Stimulated activated naive CD8-positive, alpha-beta T cell treated with anti-CD3 and anti-CD28 coated beads, Interleukin-15, amount 100 ng/mL, for 72 hours (primary cell): ENCODE measurements at regions not wholly inside any gene's neighbourhood (a gene's known extent, or its start where the extent isn't known, plus 50 kb on each side); places are given as distances from the start of the nearest gene placed in this dataset.
A peak's percentile ranks its signal among the peaks of the same experiment; 100 is the strongest.

ENCODE experiments used
- ATAC-seq: fragments of 150-1000 bp; cut with Tn5 transposase; 2 replicates; pipeline ENCODE4 v1.10.0; 2021; ENCODE audit warnings: mild to moderate bottlenecking, moderate library complexity
- DNase-seq, 2 donors: peaks; one replicate each; pipeline ENCODE4 v3.0.0; 2021 to 2022
- H3K27ac Mint-ChIP-seq, 2 donors: one replicate each; pipeline ENCODE4 v1.8.0; 2022; ENCODE audit warnings: mild to moderate bottlenecking in 2 of 2, mixed read lengths in 2 of 2, moderate library complexity in 2 of 2
- H3K27me3 Mint-ChIP-seq: one replicate; pipeline ENCODE4 v1.8.0; 2022; ENCODE audit warnings: mixed read lengths
- H3K4me1 Mint-ChIP-seq: one replicate; pipeline ENCODE4 v1.8.0; 2022; ENCODE audit warnings: mild to moderate bottlenecking, mixed read lengths
- H3K4me3 Mint-ChIP-seq, 2 donors: one replicate each; pipeline ENCODE4 v1.8.0; 2022; ENCODE audit warnings: mild to moderate bottlenecking in 2 of 2, mixed read lengths in 2 of 2, moderate library complexity in 1 of 2
- H3K9me3 Mint-ChIP-seq, 2 donors: one replicate each; pipeline ENCODE4 v1.8.0; 2022; ENCODE audit warnings: mixed read lengths in 2 of 2

GRCh38 chr15:31169558-31169957, 68.0 kb upstream of the TRPM1 start:
- Mint-ChIP-seq H3K27me3 (no peaks in the 10 kb centered on the region), H3K4me1 (peaks cover 9% of the 10 kb centered on the region), H3K27ac (no peak overlapping the region), H3K4me3 (no peak overlapping the region), H3K9me3 (no peaks in the 10 kb centered on the region)
- DNase-seq (no peak), ATAC-seq (no peak)

- H3K27ac Mint-ChIP-seq = no peak overlapping the region
- ATAC-seq = no peak
Measured at GRCh38 chr15:31171731-31172130, 70.2 kb upstream of the TRPM1 start.

GRCh38 chr15:31172606-31173005, 71.1 kb upstream of the TRPM1 start:
- DNase-seq = no peak
- H3K9me3 Mint-ChIP-seq = no peaks in the 10 kb centered on the region
- H3K4me3 Mint-ChIP-seq = no peak overlapping the region
- no peaks in the 10 kb centered on the region for H3K27me3 Mint-ChIP-seq
- no peak for ATAC-seq
- H3K27ac Mint-ChIP-seq = no peak overlapping the region
- peaks cover 5% of the 10 kb centered on the region for H3K4me1 Mint-ChIP-seq

More at GRCh38 chr15:31171731-31172130, 70.2 kb upstream of the TRPM1 start:
- Mint-ChIP-seq H3K4me3 (no peak overlapping the region), H3K9me3 (no peaks in the 10 kb centered on the region), H3K4me1 (peaks cover 9% of the 10 kb centered on the region), H3K27me3 (no peaks in the 10 kb centered on the region)
- no peak for DNase-seq

GRCh38 chr15:31173790-31174450, 72.4 kb upstream of the TRPM1 start:
- DNase-seq = no peak
- Mint-ChIP-seq H3K4me1 (peaks cover 9% of the 10 kb centered on the region), H3K9me3 (no peaks in the 10 kb centered on the region), H3K27ac (no peak overlapping the region), H3K27me3 (no peaks in the 10 kb centered on the region), H3K4me3 (no peak overlapping the region)
- no peak for ATAC-seq

GRCh38 chr15:31175484-31175883, 74.0 kb upstream of the TRPM1 start:
- H3K9me3 Mint-ChIP-seq = peaks cover 5 to 9% of the 10 kb centered on the region in 2 donors
- H3K27me3 Mint-ChIP-seq = no peaks in the 10 kb centered on the region
- no peak overlapping the region for H3K4me3 Mint-ChIP-seq
- DNase-seq (no peak), ATAC-seq (no peak)
- H3K27ac Mint-ChIP-seq = no peak overlapping the region
- peaks cover 19% of the 10 kb centered on the region for H3K4me1 Mint-ChIP-seq

GRCh38 chr15:31177951-31178350, 76.4 kb upstream of the TRPM1 start:
- Mint-ChIP-seq H3K4me1 (peaks cover 19% of the 10 kb centered on the region), H3K27ac (no peak overlapping the region)

GRCh38 chr15:31178705-31179104, 77.2 kb upstream of the TRPM1 start:
- ATAC-seq (no peak), DNase-seq (no peak)
- no peaks in the 10 kb centered on the region for H3K27me3 Mint-ChIP-seq
- H3K27ac Mint-ChIP-seq = no peak overlapping the region
- H3K4me3 Mint-ChIP-seq = no peak overlapping the region
- peaks cover 8 to 13% of the 10 kb centered on the region in 2 donors for H3K9me3 Mint-ChIP-seq
- peaks cover 19% of the 10 kb centered on the region for H3K4me1 Mint-ChIP-seq

More at GRCh38 chr15:31177951-31178350, 76.4 kb upstream of the TRPM1 start:
- Mint-ChIP-seq H3K9me3 (peaks cover 8 to 13% of the 10 kb centered on the region in 2 donors), H3K4me3 (no peak overlapping the region), H3K27me3 (no peaks in the 10 kb centered on the region)
- DNase-seq = no peak
- no peak for ATAC-seq

GRCh38 chr15:31179693-31180092, 78.2 kb upstream of the TRPM1 start:
- no peak for ATAC-seq
- peaks cover 19% of the 10 kb centered on the region for H3K4me1 Mint-ChIP-seq
- H3K27ac Mint-ChIP-seq = no peak overlapping the region
- no peak for DNase-seq
- H3K4me3 Mint-ChIP-seq = no peak overlapping the region
- no peaks in the 10 kb centered on the region for H3K27me3 Mint-ChIP-seq
- H3K9me3 Mint-ChIP-seq = peaks cover 8 to 13% of the 10 kb centered on the region in 2 donors

GRCh38 chr15:31193291-31193690, 91.8 kb upstream of the TRPM1 start:
- Mint-ChIP-seq H3K27ac (no peak overlapping the region), H3K4me3 (no peak overlapping the region), H3K9me3 (peaks cover 17 to 18% of the 10 kb centered on the region in 2 donors), H3K4me1 (peaks cover 3% of the 10 kb centered on the region), H3K27me3 (peaks cover 5% of the 10 kb centered on the region)
- no peak for ATAC-seq
- DNase-seq = no peak

- no peak overlapping the region for H3K27ac Mint-ChIP-seq
- DNase-seq (no peak), ATAC-seq (no peak)
- H3K4me3 Mint-ChIP-seq = no peak overlapping the region
- H3K4me1 Mint-ChIP-seq = peaks cover 14% of the 10 kb centered on the region
- no peaks in the 10 kb centered on the region for H3K9me3 Mint-ChIP-seq
- peaks cover 16% of the 10 kb centered on the region for H3K27me3 Mint-ChIP-seq
Measured at GRCh38 chr15:31195871-31196270, 94.3 kb upstream of the TRPM1 start.

GRCh38 chr15:31197497-31198414, 96.2 kb upstream of the TRPM1 start:
- no peak overlapping the region for H3K27ac Mint-ChIP-seq

GRCh38 chr15:31200735-31201151, 99.2 kb upstream of the TRPM1 start:
- H3K27me3 Mint-ChIP-seq = peaks cover 16% of the 10 kb centered on the region
- peak; percentile 64 for ATAC-seq

More at GRCh38 chr15:31197497-31198414, 96.2 kb upstream of the TRPM1 start:
- peak; percentile 34 to 51 for DNase-seq
- ATAC-seq = peak; percentile 50
- no peak overlapping the region for H3K4me3 Mint-ChIP-seq
- H3K9me3 Mint-ChIP-seq = no peaks in the 10 kb centered on the region
- H3K4me1 Mint-ChIP-seq = peaks cover 24% of the 10 kb centered on the region
- H3K27me3 Mint-ChIP-seq = peaks cover 16% of the 10 kb centered on the region

GRCh38 chr15:31202953-31203352, 101.4 kb upstream of the TRPM1 start:
- no peak overlapping the region for H3K4me3 Mint-ChIP-seq
- peak in 1 of 2 donors; percentile 23 for DNase-seq
- no peak overlapping the region for H3K27ac Mint-ChIP-seq
- H3K9me3 Mint-ChIP-seq = no peaks in the 10 kb centered on the region
- ATAC-seq = peak; percentile 70
- peaks cover 14% of the 10 kb centered on the region for H3K27me3 Mint-ChIP-seq
- peaks cover 53% of the 10 kb centered on the region for H3K4me1 Mint-ChIP-seq

More at GRCh38 chr15:31200735-31201151, 99.2 kb upstream of the TRPM1 start:
- H3K4me1 Mint-ChIP-seq = peaks cover 35% of the 10 kb centered on the region
- H3K9me3 Mint-ChIP-seq = no peaks in the 10 kb centered on the region
- peak overlapping the region; percentile 84 to 91 for H3K27ac Mint-ChIP-seq
- H3K4me3 Mint-ChIP-seq = no peak overlapping the region
- DNase-seq = peak; percentile 39 to 57

- ATAC-seq (no peak), DNase-seq (no peak)
- Mint-ChIP-seq H3K27me3 (peaks cover 4% of the 10 kb centered on the region), H3K9me3 (no peaks in the 10 kb centered on the region), H3K27ac (no peak overlapping the region), H3K4me3 (no peak overlapping the region), H3K4me1 (peaks cover 49% of the 10 kb centered on the region)
Measured at GRCh38 chr15:31203999-31204398, 102.5 kb upstream of the TRPM1 start.

- Mint-ChIP-seq H3K9me3 (peaks cover 5 to 10% of the 10 kb centered on the region in 2 donors), H3K27ac (no peak overlapping the region), H3K4me3 (no peak overlapping the region), H3K27me3 (no peaks in the 10 kb centered on the region), H3K4me1 (peaks cover 45% of the 10 kb centered on the region)
- ATAC-seq = no peak
- no peak for DNase-seq
Measured at GRCh38 chr15:31206386-31207181, 105.1 kb upstream of the TRPM1 start.
